ENCODE measurements at regions not wholly inside any gene's neighbourhood (a gene's known extent, or its start where the extent isn't known, plus 50 kb on each side); places are given as distances from the start of the nearest gene placed in this dataset.
"Not testable (repeated sequence)": the region's sequence is repeated elsewhere in the genome, so short reads cannot be mapped to it uniquely, and the experiment has no call there.

DNA sequence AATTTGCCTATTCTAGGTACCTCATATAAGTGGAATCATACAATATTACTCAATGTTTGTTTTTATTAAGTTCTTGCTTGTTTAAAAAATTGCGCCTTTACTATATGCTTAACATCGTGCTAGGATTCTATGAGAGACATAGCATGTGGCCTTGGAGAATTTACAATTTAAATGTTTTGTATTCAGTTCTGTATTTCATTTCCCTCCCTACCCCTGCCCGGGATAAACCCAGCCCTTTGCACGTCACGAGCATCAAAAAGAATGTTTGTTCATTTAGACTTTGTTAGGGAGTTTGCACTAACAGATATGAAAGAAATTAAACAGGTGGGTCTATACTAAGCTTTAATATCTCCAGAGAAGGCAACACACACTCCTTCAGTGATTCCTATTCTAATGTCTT lies 75.7 kb downstream of the C18orf54 start:
- no peak for DNase-seq (ENCODE audit: low read depth)

DNA sequence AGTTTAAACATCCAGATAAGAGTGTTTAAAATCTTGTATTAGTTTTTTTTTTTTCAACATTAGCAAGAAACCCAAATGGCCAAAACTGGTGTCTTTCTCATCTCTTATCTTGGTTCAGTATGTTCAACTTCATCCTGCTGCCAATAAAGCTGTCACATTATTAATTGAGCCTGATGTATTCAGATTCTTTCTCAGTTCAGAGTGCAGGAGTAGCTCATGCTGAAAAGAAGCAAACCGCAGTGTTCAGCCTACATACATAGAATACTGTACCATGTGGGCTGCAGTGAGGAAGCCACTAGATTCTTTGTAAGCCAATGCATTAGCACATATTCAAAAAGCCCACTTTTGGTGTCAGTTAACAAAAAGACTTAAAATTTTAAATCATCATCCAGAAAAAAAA lies 76.2 kb downstream of the C18orf54 start:
- no peak for DNase-seq (ENCODE audit: low read depth)

DNA sequence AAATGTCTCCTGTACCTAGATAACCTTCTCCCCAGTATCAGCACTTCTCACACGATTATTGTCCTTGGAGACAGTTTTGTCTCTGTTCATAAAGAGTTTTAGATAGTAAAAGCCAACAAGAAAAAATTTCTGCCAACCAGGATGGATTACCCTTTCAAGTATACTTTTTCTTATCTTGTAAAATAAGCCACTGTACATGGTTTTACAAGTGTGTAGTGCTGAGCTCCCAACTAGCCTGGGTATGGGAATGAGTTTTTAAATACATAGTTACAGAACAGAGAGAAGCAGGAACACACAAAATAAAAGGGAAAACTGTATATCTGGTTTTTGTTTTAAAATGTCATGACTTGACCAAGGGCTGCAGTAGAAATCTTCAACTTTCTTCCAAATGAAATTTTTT lies 76.7 kb downstream of the C18orf54 start:
- DNase-seq (ENCODE audit: low read depth) = no peak

DNA sequence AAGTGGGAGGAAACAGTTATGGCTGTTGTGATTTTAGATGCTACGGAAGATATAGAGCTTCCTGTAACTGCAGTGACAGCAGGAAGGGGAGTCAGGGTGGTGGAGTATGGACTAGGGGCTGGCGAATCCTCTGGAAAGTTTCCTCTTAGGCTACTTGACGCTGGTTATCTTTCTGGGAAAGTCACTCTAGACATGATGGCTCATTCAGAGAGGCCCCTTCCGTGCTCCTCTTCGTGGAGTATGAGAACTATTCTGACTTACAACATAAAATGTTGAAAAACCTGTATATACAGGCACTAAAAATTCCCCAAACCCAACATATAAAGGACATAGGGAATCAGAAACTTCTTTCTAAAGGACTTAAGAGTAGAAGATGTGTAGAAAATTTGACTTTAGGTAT lies 78.8 kb downstream of the C18orf54 start:
- no peak for DNase-seq (ENCODE audit: low read depth)

DNA sequence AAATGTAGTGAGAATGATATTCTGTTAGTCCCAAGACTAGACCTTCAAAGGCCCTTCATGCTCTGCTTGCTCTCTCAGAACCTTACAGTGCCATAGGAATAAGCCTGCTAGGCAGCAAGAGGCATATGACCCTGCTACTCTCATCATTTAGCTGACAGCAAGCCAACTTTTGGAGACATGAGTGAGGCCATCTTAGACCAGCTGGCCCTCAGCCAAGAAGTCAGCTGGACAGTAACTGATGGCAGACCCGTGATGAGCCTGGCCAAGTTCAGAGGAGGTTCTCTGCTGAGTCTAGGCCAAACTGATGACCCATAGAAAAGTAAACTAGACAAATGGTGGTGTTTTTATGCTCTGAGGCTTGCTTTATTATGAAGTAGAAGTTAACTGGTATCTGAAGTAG lies 82.6 kb downstream of the C18orf54 start:
- no peak for DNase-seq (ENCODE audit: low read depth)

DNA sequence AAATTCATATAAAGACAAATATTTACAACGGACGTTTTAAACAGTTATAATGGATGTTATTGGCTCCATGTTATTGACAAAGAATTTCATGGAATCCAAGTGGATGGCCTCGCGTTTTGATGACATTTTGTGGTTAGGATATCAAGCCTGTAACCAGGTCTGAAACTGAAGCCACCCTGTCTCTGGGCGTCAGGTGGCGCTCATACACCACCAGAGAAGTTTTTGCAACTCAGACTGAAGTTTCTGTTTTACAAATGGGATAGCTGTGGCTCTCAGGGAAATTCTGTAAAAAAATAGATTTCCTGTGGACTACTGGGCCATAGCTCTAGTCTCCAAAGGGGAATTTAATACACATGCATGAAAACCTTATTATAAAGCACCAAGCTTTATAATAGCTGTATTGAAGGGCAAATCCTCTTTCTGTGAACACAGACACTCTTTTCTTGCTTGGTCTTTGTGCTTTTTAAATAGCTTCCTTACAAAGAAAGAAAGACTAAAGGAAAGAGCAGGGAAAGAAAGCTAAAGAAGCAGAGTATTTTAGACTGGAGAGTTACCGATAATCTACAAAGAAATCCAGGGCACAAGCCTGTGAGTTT lies 86.7 kb downstream of the C18orf54 start:
- DNase-seq (ENCODE audit: low read depth) = peak; percentile 5

DNA sequence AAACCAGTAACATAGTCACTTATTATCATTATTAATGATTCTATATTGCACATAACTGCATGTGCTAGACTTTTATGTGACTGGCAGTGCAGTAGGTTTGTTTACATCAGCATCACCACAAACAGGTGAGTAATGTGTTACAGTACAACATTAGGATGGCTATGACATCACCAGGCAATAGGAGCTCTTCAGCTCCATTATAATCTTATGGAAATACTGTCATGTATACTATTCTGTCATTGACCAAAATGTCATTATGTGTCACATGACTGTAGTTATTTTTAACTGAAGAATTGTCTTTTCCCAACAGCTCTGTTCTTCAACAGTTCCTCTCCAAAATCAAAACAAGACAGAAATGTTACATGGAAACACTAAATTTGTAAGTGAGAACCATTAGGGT lies 96.3 kb downstream of the C18orf54 start:
- no peak for DNase-seq (ENCODE audit: low read depth)

DNA sequence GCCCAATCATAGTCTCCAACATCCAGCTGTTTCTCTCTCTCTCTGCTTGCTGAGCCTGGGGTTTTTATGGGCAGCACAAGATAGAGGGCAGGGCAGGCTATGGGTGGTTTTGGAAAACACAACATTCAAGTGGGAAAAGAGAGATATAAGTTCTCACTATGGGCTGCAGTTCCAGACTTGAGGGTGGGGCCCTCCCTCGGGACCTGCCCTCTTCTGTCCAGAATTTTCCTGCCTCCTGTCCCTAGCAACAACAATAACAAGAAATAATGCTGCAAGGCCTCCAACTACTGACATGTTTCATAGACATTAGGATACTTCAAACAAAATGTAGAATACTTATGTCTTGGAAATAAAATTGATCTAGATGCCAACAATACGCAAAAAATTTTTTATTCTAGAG lies 107.8 kb downstream of the C18orf54 start:
- DNase-seq (ENCODE audit: low read depth) = no peak

DNA sequence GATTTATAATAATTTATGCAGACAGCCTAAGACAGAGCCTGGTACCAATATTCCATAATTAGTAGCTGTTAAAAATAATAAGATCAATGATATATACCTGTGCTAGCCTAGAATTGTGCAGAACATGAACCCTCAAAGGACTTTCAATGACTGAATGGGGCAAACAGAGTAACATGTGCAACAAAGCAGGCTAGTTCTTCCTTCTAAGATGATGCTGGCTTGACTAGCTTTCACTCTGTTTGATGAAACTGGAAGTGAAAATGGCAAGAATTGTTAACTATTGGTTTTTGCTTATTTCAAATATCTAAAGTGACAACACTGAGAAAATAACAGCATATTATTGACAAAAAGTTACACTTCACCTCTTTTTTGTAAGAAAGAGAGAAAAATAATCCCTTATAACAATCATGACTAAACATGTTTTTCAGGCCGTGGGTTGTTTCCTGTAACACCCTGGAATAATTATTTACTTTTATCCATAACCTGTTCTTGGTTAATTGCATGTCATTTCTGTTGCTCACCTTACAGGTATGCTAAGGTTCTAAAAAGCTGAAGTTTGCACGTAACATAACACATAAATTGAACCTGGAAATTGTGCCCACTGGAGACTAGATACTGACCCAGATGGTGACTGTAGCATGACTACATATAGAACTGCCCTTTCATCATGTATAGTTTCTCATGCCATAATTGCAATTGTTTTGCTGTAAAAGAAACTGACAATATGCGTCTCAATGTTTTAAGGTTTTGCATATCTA lies 108.7 kb downstream of the C18orf54 start:
- no peak for DNase-seq (ENCODE audit: low read depth)

DNA sequence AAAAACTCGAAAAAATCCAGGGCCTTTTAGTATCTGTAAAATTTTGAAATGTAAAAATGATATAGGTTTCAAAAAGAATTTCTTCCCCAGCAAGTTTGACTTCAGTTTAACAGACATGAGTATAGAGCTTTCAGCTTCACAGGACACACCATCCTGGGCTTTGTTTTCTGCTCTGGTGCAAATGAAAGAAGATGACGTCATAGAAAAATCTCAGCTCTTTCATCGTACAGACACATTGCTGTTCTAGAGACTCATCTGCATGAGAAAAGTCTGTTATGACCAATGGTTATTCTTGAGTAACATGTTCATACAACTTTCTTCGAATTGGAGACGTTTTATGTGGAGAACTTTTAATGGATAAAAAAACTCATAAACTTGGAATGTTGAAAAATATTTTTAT lies 111.7 kb upstream of the DYNAP start:
- no peak for DNase-seq (ENCODE audit: low read depth)

DNA sequence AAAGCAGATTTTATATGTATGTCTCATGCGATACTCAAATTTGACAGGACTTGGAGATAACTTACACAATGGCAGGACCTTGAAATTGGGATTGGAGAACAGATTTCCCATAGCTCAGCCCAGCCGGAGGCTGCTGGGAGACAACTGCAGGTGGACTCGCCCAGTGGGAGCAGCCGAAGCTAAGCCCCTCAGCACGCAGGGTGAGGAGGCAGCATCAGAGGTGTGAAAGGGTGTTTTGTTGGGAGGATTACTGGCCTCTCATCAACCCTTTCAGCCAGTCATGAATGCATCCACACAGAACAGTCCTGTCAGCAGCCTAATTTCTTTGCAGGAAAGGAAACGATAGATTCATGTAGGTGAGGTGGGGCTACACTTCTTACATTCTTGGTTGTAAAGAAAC lies 110.4 kb upstream of the DYNAP start:
- DNase-seq (ENCODE audit: low read depth) = no peak

DNA sequence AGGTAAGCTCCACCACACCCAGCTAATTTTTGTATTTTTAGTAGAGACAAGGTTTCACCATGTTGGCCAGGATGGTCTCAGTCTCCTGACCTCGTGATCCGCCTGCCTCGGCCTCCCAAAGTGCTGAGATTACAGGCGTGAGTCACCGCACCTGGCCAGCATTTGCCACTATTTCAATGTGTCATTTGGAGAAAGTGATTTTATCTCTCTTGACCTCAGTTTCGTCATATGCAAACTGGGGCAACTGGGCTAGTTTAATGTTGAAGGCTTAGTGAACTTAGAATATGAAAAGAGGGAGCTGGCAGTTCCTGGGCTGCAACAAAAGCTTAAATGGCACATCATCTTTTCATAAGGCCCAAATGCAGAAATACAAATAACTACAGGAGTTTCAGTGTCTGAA lies 88.6 kb upstream of the DYNAP start:
- DNase-seq (ENCODE audit: low read depth) = not testable (repeated sequence)

DNA sequence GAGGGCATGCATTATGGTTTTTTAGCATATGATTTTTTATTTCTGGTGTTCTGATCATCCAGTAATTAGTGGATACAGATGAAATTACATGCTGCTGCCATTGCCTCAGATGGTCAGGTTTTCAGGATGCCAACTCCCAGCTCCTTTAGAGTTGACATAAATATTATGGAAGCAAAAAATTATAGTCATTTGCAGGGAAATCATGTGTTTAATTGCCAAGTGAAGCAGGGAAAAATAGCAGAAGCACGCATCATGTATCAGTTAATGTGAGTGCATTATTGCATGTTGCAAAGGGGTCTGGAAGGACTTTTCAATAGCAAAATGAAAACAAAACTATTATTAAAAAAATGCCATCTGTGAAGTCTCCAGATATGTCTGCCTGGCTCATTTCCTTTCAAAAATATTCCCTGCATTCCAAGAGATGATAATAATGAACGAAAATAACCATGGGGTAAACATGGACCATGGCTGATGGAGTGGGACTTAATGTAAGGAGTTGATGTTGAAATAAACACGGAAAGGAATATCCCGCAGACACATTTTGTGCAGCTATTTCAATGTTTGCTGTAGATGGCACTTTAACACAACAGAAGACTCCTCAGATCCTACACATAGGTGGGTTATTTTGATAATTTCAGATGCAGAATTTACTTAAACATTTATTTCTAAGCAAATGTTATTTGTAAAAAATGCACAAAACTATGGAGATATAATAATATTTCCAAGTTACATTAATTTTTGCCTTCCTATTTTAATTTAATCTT lies 87.7 kb upstream of the DYNAP start:
- no peak for DNase-seq (ENCODE audit: low read depth)

DNA sequence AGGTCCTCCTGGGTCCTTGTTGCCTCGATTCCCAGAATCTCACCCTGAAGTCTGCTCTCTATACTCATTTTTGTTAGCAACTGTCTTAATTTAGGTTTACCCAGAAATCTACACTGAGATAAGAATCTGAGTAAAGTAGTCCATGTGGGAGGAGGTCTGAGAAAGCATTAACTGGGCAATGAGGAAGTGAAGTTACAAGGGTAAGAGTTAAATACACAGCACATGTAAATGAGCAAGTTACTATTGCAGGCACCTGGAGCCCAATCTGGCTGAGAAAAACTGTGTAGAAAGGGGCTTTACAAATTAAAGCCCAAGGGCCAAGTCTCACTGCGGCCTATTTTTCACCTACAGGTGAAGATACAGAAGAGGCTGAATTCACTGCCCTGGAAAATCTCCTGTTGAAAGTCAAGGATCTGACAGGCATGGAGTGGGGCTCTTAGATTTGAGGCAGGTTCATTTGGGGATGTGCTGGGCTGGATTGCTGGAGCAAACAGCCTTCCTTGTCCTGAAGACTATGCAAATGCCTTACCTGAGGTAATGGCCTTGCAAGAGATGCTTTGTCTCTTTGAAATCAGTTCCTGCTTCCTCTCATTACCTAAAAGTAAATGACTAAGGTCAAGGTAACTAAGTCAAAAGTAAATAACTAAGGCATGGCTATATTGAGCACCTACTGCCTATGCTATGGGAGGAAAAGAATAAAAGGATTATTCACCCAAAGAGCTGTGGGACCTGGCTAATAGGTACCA lies 84.4 kb upstream of the DYNAP start:
- DNase-seq (ENCODE audit: low read depth) = no peak

DNA sequence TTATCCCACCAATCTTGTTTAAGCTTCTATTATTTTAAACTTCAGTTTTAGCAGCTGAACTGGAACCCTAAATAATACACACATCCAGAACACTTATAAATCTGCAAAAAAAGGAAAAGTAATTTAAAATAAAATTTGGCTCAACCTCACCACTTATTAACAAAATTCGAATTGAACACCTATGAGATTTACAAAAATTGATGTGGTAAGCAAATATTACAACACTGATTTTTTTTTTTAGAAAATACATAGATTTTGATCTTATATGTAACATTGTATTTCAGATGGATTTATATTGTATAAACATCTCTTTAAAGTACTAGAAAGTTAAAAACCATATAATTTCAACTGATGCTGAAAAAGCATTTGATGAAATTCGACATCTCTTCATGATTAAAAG lies 81.3 kb upstream of the DYNAP start:
- no peak for DNase-seq (ENCODE audit: low read depth)

DNA sequence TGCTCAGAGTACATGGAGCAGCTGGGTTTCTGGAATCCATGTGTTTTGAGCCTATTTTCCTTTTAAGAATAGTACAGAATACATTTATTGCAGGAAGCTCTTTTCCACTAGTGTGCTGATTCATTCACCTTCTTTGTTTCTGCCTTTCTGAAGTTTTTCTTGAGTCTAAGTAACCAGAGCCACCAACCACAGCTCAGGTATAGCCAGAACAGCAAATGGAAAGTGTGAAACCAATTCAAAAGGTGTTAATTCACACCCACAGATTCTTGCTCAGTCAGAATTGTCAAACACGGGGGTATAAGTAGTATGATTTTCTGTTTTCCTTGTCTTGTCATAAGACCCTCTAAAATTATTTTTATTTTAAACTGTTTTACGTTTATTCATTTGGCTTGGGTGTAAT lies 75.9 kb upstream of the DYNAP start:
- DNase-seq (ENCODE audit: low read depth) = no peak

DNA sequence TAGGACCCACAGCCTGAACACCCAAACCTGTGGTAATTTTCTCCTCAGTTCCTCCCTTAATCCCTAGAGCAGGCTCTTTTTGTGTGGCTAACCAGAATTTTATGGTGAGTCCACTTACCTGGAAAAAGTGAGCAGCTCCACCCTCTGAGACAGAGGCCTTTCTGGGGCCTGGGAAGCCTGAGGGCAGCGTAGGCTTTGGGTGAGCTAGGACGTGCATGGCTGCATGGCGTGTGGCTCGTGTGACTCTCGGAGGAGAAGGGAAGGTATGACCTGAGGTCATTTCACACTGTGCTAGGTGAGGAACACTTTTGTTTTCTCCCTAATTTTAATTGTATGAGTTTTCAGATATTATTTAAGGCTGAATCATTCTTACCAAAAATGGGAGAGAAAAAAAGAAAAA lies 73.5 kb upstream of the DYNAP start:
- no peak for DNase-seq (ENCODE audit: low read depth)

DNA sequence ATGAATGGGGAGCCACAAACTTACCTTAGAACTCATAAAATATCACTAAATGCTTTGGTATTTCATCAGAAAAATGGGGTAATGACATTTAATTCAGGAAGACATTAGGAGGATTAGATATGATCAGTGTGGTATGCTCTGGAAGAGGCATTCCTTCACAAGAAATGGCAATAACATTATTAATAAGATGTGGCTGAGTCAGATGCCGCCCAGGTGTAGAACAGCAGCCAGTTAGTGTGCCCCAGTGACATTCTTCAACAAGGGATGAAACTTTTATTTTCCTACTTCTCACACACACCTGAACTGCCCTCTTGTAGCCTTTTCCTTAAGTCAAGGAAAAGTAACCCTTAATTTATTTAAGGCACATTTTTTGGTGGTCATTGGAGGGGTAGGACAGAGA lies 69.2 kb upstream of the DYNAP start:
- no peak for DNase-seq (ENCODE audit: low read depth)

DNA sequence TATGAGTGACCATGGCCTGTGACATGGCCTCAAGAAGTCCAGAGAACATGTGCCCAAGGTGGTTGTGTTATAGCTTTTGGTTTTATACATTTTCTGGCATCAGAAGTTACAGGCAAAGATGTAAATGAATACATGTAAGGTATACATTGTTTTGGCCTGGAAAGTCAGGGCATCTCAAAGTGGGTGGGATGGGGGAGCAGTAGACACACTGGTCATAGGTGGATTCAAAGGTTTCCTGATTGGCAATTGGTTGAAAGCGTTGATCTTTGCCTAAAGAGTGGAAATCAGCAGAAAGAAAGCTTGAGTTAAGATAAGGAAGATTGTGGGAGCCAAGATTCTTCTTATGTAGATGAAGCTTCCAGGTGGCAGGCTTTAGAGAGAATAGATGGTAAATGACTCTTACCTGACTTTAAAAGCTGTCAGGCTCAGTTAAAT lies 62.1 kb upstream of the DYNAP start:
- no peak for DNase-seq (ENCODE audit: low read depth)

DNA sequence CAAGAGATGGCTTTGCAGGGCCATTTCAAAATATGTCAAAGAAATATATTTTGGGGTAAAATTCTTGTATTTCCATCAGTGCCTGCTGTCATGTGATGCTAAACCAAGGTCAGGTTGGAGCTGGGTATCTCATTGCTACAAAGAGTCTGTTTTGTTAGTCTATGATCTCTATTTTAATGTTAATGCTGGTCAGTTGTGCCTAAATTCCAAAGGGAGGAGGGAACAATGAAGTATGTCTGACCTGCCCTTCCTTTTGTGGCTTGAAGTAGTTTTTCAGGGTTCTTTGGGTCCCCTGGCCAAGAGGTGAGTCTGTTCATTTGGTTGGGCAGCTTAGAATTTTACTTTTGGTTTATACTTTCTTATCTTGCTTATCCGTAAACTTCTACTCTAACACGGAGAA lies 61.6 kb upstream of the DYNAP start:
- no peak for DNase-seq (ENCODE audit: low read depth)

DNA sequence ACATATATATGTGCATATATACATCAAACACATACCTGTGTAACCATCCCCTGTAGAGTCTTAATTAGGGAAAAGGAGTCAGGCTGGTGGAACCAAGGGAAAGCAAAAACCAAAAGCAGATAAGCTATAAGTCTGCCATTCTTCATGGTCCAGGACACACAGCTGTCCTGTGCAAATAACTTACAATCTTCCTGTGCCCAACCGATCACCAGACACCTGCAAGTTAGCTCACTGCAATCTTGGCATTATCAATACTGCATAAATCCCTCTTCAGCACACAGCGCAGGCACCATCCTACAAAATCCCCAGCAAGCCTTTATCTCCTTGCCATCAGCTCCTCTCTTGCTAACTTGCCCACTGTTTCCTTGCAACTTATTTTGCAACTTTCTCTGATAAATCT lies 60.8 kb upstream of the DYNAP start:
- no peak for DNase-seq (ENCODE audit: low read depth)

DNA sequence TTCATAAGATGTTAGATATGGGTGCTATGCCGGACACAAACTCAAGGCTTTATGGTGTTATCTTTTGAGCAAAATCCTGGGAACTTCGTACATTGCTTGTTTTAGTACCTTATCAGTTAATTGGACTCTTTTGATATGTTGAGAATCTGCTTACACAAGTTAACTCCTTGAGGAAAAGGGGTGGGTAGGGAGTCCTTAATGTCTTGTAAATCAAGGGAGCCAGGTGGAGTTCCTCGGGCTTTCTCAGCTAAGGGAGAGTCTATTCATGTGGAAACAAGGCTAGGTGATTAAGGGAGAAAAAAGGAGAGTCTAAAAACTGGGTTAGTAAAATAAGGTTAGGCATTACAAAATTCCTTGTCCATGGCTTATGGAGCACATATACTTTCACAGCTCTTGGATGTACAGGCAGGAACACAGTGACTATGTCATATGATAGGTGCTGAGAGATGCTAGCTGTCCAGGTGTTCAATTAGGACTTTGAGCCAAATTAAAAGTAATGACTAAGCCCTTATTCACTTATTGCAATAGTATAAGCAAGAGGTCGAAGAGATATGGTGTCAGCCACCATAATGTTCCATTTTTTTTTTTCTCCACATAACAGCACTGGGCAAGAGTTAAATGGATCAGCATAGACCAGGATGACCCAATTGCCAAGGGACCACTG lies 59.5 kb upstream of the DYNAP start:
- no peak for DNase-seq (ENCODE audit: low read depth)

All from CMK (cell line).